Colonic mucosa (tissue), 4 donors: ENCODE measurements at regions not wholly inside any gene's neighbourhood (a gene's known extent, or its start where the extent isn't known, plus 50 kb on each side); places are given as distances from the start of the nearest gene placed in this dataset.
"Not testable (repeated sequence)": the region's sequence is repeated elsewhere in the genome, so short reads cannot be mapped to it uniquely, and the experiment has no call there.

Experiments
- DNase-seq: peaks from one replicate; pipeline ENCODE4 v3.0.0-alpha.2; 2020
- H3K27ac ChIP-seq: fragments of 200-600 bp; one replicate; pipeline ENCODE4 v1.8.0; 2021
- H3K27me3 ChIP-seq: fragments of 200-600 bp; one replicate; pipeline ENCODE4 v1.8.0; 2021
- H3K36me3 ChIP-seq: fragments of 200-600 bp; one replicate; pipeline ENCODE4 v1.8.0; 2021
- H3K4me1 ChIP-seq: fragments of 200-600 bp; one replicate; pipeline ENCODE4 v1.8.0; 2021; ENCODE audit warnings: mild to moderate bottlenecking
- H3K4me3 ChIP-seq: fragments of 200-600 bp; one replicate; pipeline ENCODE4 v1.8.0; 2021
- H3K9ac ChIP-seq, 2 donors: one replicate each; pipeline ENCODE4 v1.7.0; 2013; ENCODE audit warnings: control low read depth in 2 of 2, low read depth in 2 of 2, low read length in 2 of 2
- H3K9me3 ChIP-seq: fragments of 200-600 bp; one replicate; pipeline ENCODE4 v1.8.0; 2021
- CTCF ChIP-seq: fragments of 200-600 bp; IDR thresholded peaks from one replicate; pipeline ENCODE4 v1.8.0; 2022; ENCODE audit warnings: antibody characterized with exemption, mild to moderate bottlenecking
- intact Hi-C: fragments of 100-400 bp; cut with DNase I; formaldehyde crosslinking; loops from one replicate; pipeline ENCODE4 v1.14.1; 2022
- donor health status: healthy.
- donor health status: DM: no; HTN: no; CAD: no.
- donor health status: DM: no; HTN: no; CAD: no.

GRCh38 chr5:163312598-163312997 lies 124.8 kb upstream of the CCNG1 start:
- TF ChIP-seq CTCF: no peak
- H3K4me3 ChIP-seq: no peak overlapping the region
- intact Hi-C loops: no loop called here

DNA sequence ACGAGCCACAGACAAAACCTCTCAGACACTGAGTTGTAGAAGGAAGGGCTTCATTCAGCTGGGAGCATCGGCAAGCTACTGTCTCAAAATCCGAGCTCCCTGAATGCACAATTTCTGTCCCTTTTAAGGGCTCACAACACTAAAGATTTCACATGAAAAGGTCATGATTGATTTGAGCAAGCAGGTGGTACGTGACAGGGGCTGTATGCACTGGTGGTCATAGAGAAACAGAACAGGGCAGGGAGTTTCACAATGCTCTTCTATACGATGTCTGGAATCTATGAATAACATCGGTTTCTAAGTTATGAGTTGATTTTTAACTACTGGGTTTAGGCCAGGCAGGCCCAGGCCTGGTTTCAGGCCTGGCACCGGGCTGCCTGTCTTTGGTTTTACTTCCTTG lies 124.3 kb upstream of the CCNG1 start:
- H3K27me3 ChIP-seq, H3K36me3 ChIP-seq, H3K4me3 ChIP-seq, DNase-seq, H3K27ac ChIP-seq, H3K9me3 ChIP-seq, H3K9ac ChIP-seq, intact Hi-C loops, H3K4me1 ChIP-seq: not testable (repeated sequence)

More at GRCh38 chr5:163312598-163312997, 124.8 kb upstream of the CCNG1 start:
- no peak for DNase-seq
- Histone ChIP-seq H3K4me1 (no peaks in the 10 kb centered on the region), H3K36me3 (no peaks in the 10 kb centered on the region), H3K27ac (no peak overlapping the region), H3K27me3 (no peaks in the 10 kb centered on the region), H3K9me3 (no peaks in the 10 kb centered on the region), H3K9ac (no peak overlapping the region)

GRCh38 chr5:163316374-163316773 lies 121.0 kb upstream of the CCNG1 start:
- H3K4me1 ChIP-seq, H3K4me3 ChIP-seq, H3K27ac ChIP-seq, intact Hi-C loops, H3K36me3 ChIP-seq, H3K9ac ChIP-seq, H3K9me3 ChIP-seq, H3K27me3 ChIP-seq, DNase-seq: not testable (repeated sequence)

DNA sequence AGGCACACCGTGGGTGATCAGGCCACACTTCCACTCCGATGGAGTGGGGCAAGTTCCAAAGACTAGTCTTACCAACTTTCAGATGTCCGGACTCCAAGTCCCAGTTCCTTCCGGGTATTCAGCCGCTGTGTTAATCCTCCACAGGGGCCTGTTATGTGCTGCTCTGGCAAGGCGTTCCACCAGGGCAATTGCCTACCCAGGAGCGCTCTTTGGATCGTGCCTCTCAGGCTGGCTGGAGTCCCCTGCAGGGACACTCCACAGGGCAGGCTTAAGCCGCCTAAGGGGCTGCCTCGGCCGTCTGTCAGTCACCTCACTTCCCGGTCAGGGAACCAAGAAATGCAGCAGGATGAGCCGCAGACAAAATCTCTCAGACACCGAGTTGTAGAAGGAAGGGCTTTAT lies 118.7 kb upstream of the CCNG1 start:
- Histone ChIP-seq H3K36me3 (no peaks in the 10 kb centered on the region), H3K4me3 (no peak overlapping the region), H3K27me3 (no peaks in the 10 kb centered on the region), H3K27ac (no peak overlapping the region), H3K9me3 (no peaks in the 10 kb centered on the region), H3K9ac (no peak overlapping the region), H3K4me1 (no peaks in the 10 kb centered on the region)
- intact Hi-C loops: no loop called here
- TF ChIP-seq CTCF: no peak
- DNase-seq: no peak

GRCh38 chr5:163321511-163321910 lies 115.9 kb upstream of the CCNG1 start:
- no peak for TF ChIP-seq CTCF
- intact Hi-C loops: no loop called here
- DNase-seq: no peak

DNA sequence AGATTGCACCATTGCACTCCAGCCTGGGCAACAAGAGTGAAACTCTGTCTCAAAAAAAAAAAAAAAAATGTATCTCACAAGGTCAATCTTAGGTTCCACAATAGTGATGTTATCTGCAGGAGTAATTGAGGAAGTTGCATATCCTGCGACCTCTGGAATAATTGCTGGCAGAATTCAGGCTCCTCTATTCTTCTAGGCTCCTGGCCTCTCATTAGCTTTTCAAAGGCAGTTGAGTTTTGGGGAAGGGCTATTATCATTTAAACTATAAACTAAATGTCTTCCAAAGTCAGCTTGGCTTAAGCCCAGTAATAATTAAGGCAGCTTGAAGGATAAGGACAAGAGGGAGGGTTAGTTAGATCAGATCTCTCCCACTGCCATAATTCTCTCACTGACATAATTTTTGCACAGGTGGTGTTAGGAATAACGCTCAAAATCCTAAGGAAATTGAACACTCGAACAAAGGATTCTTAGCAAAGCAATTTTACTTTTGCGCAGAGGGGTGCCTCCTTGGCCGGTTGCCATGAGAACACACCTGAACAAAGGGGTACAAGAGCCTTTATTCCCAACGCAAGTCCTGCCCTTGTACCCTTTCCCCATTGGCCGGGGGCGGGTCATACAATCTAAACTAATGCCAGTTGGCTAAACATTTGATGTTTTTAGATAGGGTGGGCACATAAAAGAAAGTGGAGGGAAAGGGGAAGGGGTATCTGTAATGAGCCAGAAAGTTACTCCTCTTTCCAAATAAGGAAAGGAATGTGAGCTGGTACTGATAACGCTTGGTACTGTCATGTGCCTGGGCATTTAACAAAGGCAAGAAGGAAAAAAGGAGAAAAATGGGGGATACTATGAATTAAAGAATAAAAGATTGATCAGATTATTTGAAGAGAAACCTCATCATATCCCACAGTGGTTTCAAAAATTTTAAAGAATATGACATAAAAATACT lies 106.4 kb upstream of the CCNG1 start:
- H3K27ac ChIP-seq: no peak overlapping the region
- no peak for TF ChIP-seq CTCF
- no peak overlapping the region for H3K4me3 ChIP-seq
- no peak for DNase-seq
- H3K9ac ChIP-seq: no peak overlapping the region
- intact Hi-C loops: no loop called here
- no peaks in the 10 kb centered on the region for H3K9me3 ChIP-seq
- no peaks in the 10 kb centered on the region for H3K36me3 ChIP-seq
- no peaks in the 10 kb centered on the region for H3K4me1 ChIP-seq
- no peaks in the 10 kb centered on the region for H3K27me3 ChIP-seq

More at GRCh38 chr5:163321511-163321910, 115.9 kb upstream of the CCNG1 start:
- Histone ChIP-seq H3K36me3 (no peaks in the 10 kb centered on the region), H3K27ac (no peak overlapping the region), H3K9me3 (no peaks in the 10 kb centered on the region), H3K4me3 (no peak overlapping the region), H3K27me3 (no peaks in the 10 kb centered on the region), H3K4me1 (no peaks in the 10 kb centered on the region), H3K9ac (no peak overlapping the region)

DNA sequence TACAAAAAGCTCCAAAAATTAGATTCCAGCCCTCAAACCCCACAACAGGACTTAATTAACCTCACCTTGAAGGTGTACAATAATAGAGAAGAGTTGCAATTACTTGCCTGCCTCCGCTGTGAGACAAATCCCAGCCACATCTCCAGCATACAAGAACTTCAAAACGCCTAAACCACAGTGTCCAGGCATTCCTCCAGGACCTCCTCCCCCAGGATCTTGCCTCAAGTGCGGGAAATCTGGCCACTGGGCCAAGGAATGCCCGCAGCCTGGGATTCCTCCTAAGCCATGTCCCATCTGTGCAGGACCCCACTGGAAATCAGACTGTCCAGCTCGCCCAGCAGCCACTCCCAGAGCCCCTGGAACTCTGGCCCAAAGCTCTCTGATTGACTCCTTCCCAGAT lies 101.3 kb upstream of the CCNG1 start:
- H3K4me1 ChIP-seq, H3K9me3 ChIP-seq, H3K4me3 ChIP-seq, H3K27me3 ChIP-seq, intact Hi-C loops, H3K36me3 ChIP-seq, DNase-seq, H3K9ac ChIP-seq, H3K27ac ChIP-seq: not testable (repeated sequence)
